ENCODE measurements at regions not wholly inside any gene's neighbourhood (a gene's known extent, or its start where the extent isn't known, plus 50 kb on each side); places are given as distances from the start of the nearest gene placed in this dataset.

DNA sequence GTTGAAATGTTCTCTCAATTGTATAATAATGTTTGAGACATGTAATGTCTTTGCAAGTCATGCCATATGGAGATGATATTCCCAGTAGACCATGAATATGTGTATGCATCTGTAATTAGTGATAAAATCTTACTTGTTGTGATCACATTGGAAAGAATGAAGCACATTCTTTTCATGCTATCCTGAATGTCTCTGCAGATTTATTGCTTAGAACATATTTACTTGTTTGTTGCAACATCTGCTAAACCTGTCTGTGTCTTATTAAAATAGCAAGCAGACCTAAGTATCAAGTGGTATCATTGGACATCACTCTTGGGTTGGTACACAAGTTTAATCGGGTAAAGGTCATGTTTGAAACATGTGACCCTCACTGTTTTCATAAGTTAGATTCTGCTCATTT lies 265.5 kb upstream of the CD180 start:
- TF ChIP-seq, protein P1, sequence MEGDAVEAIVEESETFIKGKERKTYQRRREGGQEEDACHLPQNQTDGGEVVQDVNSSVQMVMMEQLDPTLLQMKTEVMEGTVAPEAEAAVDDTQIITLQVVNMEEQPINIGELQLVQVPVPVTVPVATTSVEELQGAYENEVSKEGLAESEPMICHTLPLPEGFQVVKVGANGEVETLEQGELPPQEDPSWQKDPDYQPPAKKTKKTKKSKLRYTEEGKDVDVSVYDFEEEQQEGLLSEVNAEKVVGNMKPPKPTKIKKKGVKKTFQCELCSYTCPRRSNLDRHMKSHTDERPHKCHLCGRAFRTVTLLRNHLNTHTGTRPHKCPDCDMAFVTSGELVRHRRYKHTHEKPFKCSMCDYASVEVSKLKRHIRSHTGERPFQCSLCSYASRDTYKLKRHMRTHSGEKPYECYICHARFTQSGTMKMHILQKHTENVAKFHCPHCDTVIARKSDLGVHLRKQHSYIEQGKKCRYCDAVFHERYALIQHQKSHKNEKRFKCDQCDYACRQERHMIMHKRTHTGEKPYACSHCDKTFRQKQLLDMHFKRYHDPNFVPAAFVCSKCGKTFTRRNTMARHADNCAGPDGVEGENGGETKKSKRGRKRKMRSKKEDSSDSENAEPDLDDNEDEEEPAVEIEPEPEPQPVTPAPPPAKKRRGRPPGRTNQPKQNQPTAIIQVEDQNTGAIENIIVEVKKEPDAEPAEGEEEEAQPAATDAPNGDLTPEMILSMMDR (IDR thresholded peaks at IDR 0.05; ENCODE audit: insufficient read depth, low read length), result no peak
- no peak for DNase-seq (ENCODE audit: low read depth)
- no peak overlapping the region for H3K4me3 ChIP-seq (ENCODE audit: low read depth, low read length)

DNA sequence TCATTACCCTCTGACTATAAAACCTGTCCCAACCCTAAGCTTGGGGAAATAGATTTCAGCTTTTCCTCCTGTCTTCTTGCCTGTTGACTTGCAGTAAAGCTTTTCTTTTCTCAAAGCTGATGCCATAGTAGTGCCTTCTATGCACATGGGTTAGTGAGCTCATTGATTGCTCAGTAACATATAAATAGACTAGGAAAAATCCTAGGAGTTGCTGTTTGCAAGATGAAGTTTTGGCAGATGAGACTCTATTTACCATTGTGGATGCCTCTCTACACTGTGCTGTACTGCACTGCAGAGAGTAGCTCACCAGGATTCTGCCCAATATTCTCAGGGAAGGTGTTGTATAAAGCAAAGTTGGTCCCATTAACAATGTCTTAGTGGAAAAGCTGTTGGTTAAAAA lies 262.7 kb upstream of the CD180 start:
- H3K4me3 ChIP-seq (ENCODE audit: low read depth, low read length), result no peak overlapping the region
- no peak for DNase-seq (ENCODE audit: low read depth)
- TF ChIP-seq, protein P1 (IDR thresholded peaks at IDR 0.05; ENCODE audit: insufficient read depth, low read length), result no peak

DNA sequence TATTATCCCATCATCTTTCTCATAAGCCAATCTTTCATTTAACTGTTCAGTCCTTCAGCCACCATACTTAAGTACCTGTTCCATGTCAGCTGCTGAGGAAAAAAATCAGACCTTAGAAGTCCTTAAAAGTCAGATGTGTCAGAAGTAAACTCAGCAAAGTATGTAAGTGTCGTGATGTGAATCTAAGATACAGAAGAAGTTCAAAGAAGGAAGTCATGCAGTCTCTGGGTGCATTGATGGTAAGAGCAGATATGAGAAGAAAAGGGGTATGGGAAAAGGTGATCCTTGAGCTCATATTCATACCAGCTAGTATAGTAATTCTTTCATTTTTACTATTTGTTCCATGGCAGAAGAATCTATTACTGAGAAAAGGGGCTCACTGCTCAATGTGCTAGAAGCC lies 259.4 kb upstream of the CD180 start:
- no peak overlapping the region for H3K4me3 ChIP-seq (ENCODE audit: low read depth, low read length)
- no peak for DNase-seq (ENCODE audit: low read depth)
- TF ChIP-seq, protein P1 (IDR thresholded peaks at IDR 0.05; ENCODE audit: insufficient read depth, low read length), result no peak

DNA sequence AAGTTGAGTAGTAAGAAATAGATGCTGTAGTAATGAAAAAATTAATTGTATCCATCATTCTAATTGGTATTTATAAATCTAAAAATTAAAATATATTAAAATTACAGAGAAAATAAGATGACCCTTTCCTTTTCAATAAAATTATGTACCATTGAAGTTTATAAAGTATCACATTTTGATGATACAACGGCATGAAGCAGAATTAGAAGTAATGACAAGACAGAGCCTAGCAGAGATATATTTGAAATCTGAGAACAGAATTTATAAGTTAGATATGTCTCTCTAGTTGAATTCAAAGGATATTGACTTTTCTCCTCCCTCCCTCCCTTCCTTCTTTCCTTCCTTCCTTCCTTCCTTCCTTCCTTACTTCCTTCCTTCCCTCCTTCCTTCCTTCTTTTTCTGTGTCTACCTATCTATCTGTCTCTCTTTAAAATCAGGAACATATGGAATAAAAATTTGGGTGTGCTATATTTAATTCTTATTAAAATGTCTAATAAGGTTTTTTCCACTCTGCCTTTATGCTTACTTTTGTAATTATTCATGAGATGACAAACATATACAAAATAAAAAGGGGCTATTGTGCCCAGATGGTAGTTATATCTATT lies 258.5 kb upstream of the CD180 start:
- TF ChIP-seq, protein P1 (IDR thresholded peaks at IDR 0.05; ENCODE audit: insufficient read depth, low read length), result no peak
- no peak for DNase-seq (ENCODE audit: low read depth)
- H3K4me3 ChIP-seq (ENCODE audit: low read depth, low read length), result no peak overlapping the region

DNA sequence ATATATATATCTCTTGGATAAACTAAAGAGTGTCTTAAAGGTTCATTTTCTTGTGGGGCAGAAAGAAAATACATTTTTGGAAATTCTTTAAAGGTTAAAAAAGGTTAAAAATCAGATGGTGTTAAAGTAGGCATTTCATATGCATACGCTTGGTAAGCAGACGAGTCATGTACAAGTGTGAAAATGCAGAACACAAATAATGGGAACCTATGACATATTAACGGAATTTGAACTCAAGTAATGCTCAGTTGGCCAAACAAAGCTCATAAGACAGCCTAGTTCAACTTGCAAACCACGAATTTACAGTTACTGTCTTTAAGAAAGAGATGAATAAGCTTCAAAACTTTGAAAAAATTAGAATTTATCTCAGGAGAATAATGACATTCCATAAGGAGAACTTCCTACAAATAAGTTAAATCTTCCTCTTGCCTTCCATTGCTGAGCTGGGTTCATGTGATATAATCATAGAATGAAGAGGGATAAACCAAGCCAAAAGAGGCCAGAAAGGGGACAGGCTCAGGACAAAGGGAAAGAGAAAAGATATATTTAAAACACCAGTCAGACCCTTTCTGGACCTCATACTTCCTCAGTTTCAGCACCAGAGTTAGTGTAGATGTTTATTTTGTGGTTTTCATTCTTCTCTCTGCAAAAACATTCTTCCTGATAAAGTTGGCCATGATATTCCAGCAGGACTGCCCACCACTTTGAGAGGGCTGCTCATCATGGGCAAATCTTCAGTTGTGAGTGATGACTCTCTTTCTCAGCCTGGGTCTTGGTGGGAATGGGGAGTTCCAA lies 256.7 kb upstream of the CD180 start:
- TF ChIP-seq, protein P1 (IDR thresholded peaks at IDR 0.05; ENCODE audit: insufficient read depth, low read length), result no peak
- DNase-seq (ENCODE audit: low read depth), result peak; percentile 66
- no peak overlapping the region for H3K4me3 ChIP-seq (ENCODE audit: low read depth, low read length)

DNA sequence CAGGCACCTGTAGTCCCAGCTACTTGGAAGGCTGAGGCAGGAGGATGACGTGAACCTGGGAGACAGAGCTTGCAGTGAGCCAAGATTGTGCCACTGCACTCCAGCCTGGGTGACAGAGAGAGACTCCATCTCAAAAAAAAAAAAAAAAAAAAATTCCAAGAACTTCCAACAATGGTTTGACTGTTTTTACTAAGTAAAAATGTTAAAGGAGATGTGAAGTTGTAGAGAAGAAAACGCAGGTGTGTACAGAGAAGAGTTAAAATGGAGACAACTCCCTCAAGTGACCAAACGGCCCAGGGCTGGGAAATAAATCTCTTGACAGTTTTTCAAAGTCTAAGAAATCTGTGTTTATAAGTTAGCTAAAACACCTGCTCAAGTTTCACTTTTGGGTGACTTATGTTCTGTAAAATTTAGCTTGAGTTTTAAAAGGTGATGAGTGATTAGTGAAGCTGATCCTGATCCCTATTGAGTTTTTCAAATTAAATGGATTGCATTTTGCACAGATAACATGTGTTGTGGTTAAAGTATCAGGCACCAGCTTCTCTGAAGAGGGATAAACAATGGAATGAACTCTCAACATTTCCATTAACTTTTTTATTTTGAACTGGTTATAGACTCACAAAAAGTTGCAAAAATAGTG lies 255.2 kb upstream of the CD180 start:
- no peak overlapping the region for H3K4me3 ChIP-seq (ENCODE audit: low read depth, low read length)
- TF ChIP-seq, protein P1 (IDR thresholded peaks at IDR 0.05; ENCODE audit: insufficient read depth, low read length), result no peak
- no peak for DNase-seq (ENCODE audit: low read depth)

Measured in fibroblast of the aortic adventitia (primary cell).